HepG2 (cell line): ENCODE measurements at regions not wholly inside any gene's neighbourhood (a gene's known extent, or its start where the extent isn't known, plus 50 kb on each side); places are given as distances from the start of the nearest gene placed in this dataset.

ENCODE experiments used
- CEBPZ ChIP-seq: IDR thresholded peaks from 2 replicates; pipeline ENCODE4 v1.6.1; 2012; ENCODE audit warnings: low read length, improper control_type of control experiment
- CREB1 ChIP-seq, 2 experiments: fragments of 450-650 bp in 1 of 2; IDR thresholded peaks; 2 replicates each; pipeline ENCODE4 v1.6.1; 2016 to 2017; ENCODE audit warnings: control low read depth in 1 of 2, mild to moderate bottlenecking in 1 of 2, missing compliant biosample characterization in 1 of 2, missing genetic modification characterization in 1 of 2
- ERF ChIP-seq: IDR thresholded peaks from 2 replicates; pipeline ENCODE4 v1.6.1; 2018; ENCODE audit warnings: missing biosample characterization, missing genetic modification reagents
- FOXM1 ChIP-seq: sonication (generic); formaldehyde crosslinking; IDR thresholded peaks from 2 replicates; pipeline ENCODE4 v1.5.0; 2020; ENCODE audit warnings: missing genetic modification reagents
- GMEB1 ChIP-seq: sonication (generic); formaldehyde crosslinking; IDR thresholded peaks from 2 replicates; pipeline ENCODE4 v1.5.1; 2020; ENCODE audit warnings: missing genetic modification reagents, mild to moderate bottlenecking, borderline replicate concordance
- NCOA2 ChIP-seq: sonication (generic); formaldehyde crosslinking; IDR thresholded peaks from 2 replicates; pipeline ENCODE4 v1.8.0; 2022; ENCODE audit warnings: inconsistent platforms
- NFE2 ChIP-seq: sonication (generic); formaldehyde crosslinking; IDR thresholded peaks from 2 replicates; pipeline ENCODE4 v1.4.0; 2020; ENCODE audit warnings: missing genetic modification reagents
- RAD51 ChIP-seq: fragments of 450-650 bp; IDR thresholded peaks from 2 replicates; pipeline ENCODE4 v1.6.1; 2016; ENCODE audit warnings: borderline replicate concordance
- SMARCC2 ChIP-seq: fragments of 450-650 bp; IDR thresholded peaks from 2 replicates; pipeline ENCODE4 v1.6.1; 2017; ENCODE audit warnings: antibody characterized with exemption, mild to moderate bottlenecking
- TFAP4 ChIP-seq: sonication (generic); IDR thresholded peaks from 2 replicates; pipeline ENCODE4 v1.6.1; 2016; ENCODE audit warnings: low read depth, borderline replicate concordance
- TRIM22 ChIP-seq: fragments of 450-650 bp; IDR thresholded peaks from 2 replicates; pipeline ENCODE4 v1.6.1; 2017
- ZGPAT ChIP-seq: IDR thresholded peaks from 2 replicates; pipeline ENCODE4 v1.6.1; 2016; ENCODE audit warnings: mild to moderate bottlenecking
- ZNF10 ChIP-seq: sonication (generic); formaldehyde crosslinking; IDR thresholded peaks from 2 replicates; pipeline ENCODE4 v1.4.0; 2020; ENCODE audit warnings: mild to moderate bottlenecking, low read depth, missing genetic modification reagents, borderline replicate concordance
- ZNF350 ChIP-seq: sonication (generic); formaldehyde crosslinking; IDR thresholded peaks from 2 replicates; pipeline ENCODE4 v1.4.0; 2020; ENCODE audit warnings: mild to moderate bottlenecking, low read depth, missing genetic modification reagents, borderline replicate concordance
- TF ChIP-seq, protein P1 (sequence below): sonication (generic); formaldehyde crosslinking; IDR thresholded peaks from 2 replicates; pipeline ENCODE4 v1.9.0; 2021; ENCODE audit warnings: missing genetic modification reagents, mild to moderate bottlenecking, borderline replicate concordance
- TF ChIP-seq, protein P2 (sequence below): sonication (generic); formaldehyde crosslinking; conservative IDR thresholded peaks from 2 replicates; pipeline ENCODE4 v1.4.0; 2020; ENCODE audit warnings: missing genetic modification reagents

DNA sequence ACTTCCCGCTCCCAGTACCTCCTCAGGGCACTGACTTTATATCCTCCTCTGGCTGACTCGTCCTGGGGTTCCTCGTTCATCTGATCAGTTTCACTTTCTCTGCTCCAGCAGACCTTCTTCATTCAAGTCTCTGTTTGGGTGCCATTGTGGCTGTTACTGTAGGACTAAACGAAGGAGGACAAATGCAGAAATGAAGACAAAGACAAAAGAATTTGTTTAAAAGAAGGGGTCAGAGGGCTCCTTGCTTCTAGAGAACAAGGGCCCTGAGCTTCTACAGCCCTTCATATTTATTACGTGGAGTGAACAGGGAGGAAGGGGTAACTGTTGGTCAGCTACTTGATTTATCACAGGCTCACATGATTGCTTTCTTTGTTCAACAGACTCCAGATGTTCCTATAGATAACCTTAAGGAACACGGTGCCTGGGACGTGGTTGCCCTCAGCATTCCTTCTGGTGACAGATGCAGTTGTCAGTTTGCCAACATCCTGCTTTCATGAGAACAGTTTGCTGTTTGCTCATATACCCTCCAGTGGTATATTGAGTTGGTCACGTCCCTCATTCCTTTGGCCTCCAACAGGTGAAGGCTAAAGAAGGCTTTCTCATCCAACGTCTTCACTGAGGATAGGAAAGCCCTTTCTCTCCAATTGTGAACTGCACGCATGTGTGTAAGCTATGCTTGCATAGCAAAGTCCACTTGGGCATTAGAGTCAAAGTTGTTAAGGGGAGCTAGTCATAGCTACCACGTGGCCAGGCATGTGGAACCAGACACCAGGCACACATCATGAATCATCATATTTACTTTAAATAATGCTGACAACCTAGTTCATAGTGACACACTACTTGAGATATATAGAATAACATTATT lies 69.1 kb upstream of the BTN3A2 start (continued):
- TF ChIP-seq ZNF10 (no peak), TRIM22 (no peak), ZGPAT (CRISPR knock-in tag) (peak; percentile 66), CREB1 (IDR thresholded peaks at IDR 0.05) (peak; percentile 70), CREB1 (CRISPR knock-in tag; IDR thresholded peaks at IDR 0.05) (no peak; the same call in none of the 2 replicates), NFE2 (CRISPR knock-in tag) (no peak), CEBPZ (no peak), GMEB1 (CRISPR knock-in tag) (peak; percentile 18; the same call in 1 of the 2 replicates), ZNF350 (CRISPR knock-in tag) (peak; percentile 38; the same call in 1 of the 2 replicates), FOXM1 (CRISPR knock-in tag) (no peak), SMARCC2 (no peak), TFAP4 (no peak; the same call in 1 of the 2 replicates), RAD51 (peak; percentile 52; the same call in 1 of the 2 replicates), ERF (CRISPR knock-in tag) (peak; percentile 84), NCOA2 (peak; percentile 35; the same call in 1 of the 2 replicates)
- TF ChIP-seq, protein P1, sequence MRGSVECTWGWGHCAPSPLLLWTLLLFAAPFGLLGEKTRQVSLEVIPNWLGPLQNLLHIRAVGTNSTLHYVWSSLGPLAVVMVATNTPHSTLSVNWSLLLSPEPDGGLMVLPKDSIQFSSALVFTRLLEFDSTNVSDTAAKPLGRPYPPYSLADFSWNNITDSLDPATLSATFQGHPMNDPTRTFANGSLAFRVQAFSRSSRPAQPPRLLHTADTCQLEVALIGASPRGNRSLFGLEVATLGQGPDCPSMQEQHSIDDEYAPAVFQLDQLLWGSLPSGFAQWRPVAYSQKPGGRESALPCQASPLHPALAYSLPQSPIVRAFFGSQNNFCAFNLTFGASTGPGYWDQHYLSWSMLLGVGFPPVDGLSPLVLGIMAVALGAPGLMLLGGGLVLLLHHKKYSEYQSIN = no peak
- TF ChIP-seq, protein P2, sequence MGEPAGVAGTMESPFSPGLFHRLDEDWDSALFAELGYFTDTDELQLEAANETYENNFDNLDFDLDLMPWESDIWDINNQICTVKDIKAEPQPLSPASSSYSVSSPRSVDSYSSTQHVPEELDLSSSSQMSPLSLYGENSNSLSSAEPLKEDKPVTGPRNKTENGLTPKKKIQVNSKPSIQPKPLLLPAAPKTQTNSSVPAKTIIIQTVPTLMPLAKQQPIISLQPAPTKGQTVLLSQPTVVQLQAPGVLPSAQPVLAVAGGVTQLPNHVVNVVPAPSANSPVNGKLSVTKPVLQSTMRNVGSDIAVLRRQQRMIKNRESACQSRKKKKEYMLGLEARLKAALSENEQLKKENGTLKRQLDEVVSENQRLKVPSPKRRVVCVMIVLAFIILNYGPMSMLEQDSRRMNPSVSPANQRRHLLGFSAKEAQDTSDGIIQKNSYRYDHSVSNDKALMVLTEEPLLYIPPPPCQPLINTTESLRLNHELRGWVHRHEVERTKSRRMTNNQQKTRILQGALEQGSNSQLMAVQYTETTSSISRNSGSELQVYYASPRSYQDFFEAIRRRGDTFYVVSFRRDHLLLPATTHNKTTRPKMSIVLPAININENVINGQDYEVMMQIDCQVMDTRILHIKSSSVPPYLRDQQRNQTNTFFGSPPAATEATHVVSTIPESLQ (CRISPR knock-in tag) = 0 out of 2 replicates have a peak, but pooled peaks have one; percentile 38
